ENCODE measurements at regions not wholly inside any gene's neighbourhood (a gene's known extent, or its start where the extent isn't known, plus 50 kb on each side); places are given as distances from the start of the nearest gene placed in this dataset.

DNA sequence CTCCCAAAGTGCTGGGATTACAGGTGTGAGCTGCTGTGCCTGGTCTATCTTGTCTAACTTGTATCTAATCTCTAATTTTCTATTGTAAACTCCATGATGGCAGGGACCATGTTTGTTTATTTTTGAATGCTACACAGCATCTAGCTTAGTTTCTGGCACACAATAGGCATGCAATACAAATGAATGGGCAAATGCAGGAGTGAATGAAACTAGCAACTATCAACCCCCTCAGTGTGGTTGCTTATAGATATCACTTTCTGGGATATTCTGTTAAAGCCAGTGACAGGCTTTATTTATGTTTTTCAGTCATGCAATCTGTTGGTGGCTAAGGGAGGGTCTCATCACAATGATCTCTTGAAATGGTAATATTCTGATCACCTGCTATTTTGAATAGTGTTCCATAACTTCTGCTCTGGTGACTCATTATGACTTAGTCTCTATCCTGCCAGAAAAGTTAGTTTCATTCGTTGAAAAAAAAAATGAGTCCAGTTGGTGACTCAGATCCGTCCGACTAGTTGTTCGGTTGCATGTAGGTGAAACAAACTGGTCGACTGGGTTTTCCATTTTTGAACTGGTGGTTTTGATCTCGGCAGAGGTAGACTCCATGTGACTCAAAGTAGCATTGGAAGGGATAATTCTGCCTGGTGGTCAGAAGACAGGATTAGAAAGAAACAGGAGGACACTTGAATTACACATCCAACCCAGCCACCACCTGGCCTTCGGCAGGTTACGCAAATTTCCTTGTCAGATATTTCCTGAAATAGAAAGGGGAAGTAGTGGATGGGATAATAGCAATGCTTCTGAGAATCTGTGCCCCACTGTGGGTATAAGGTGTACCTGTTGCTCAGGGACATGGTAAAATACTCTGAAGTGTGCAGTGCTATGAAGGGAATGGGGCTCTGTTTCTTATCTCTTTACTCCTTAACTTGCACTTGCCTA lies 76.8 kb downstream of the GATA3 start:
- no peak for TF ChIP-seq POLR2A (IDR thresholded peaks at IDR 0.05)
- TF ChIP-seq, protein P1, sequence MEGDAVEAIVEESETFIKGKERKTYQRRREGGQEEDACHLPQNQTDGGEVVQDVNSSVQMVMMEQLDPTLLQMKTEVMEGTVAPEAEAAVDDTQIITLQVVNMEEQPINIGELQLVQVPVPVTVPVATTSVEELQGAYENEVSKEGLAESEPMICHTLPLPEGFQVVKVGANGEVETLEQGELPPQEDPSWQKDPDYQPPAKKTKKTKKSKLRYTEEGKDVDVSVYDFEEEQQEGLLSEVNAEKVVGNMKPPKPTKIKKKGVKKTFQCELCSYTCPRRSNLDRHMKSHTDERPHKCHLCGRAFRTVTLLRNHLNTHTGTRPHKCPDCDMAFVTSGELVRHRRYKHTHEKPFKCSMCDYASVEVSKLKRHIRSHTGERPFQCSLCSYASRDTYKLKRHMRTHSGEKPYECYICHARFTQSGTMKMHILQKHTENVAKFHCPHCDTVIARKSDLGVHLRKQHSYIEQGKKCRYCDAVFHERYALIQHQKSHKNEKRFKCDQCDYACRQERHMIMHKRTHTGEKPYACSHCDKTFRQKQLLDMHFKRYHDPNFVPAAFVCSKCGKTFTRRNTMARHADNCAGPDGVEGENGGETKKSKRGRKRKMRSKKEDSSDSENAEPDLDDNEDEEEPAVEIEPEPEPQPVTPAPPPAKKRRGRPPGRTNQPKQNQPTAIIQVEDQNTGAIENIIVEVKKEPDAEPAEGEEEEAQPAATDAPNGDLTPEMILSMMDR (IDR thresholded peaks at IDR 0.05), result no peak

Data from thyroid gland (tissue), 4 donors.